ENCODE measurements at regions not wholly inside any gene's neighbourhood (a gene's known extent, or its start where the extent isn't known, plus 50 kb on each side); places are given as distances from the start of the nearest gene placed in this dataset.

GRCh38 chr11:69994810-69995209 lies 83.3 kb upstream of the ANO1 start:
- no peak overlapping the region for H3K4me3 ChIP-seq (ENCODE audit: low read length)
- no peaks in the 10 kb centered on the region for H3K9me3 ChIP-seq (ENCODE audit: control insufficient read depth, low read length)
- H3K36me3 ChIP-seq (ENCODE audit: control insufficient read depth, insufficient read depth, low read length): no peaks in the 10 kb centered on the region
- H3K9ac ChIP-seq (ENCODE audit: low read length): no peak overlapping the region
- peaks cover 64% of the 10 kb centered on the region for H3K4me1 ChIP-seq (ENCODE audit: control insufficient read depth, insufficient read depth, low read length)
- H3K27me3 ChIP-seq (ENCODE audit: control insufficient read depth, insufficient read depth, low read length): no peaks in the 10 kb centered on the region

GRCh38 chr11:69995697-69996096 lies 82.4 kb upstream of the ANO1 start:
- H3K4me1 ChIP-seq (ENCODE audit: control insufficient read depth, insufficient read depth, low read length): peaks cover 68% of the 10 kb centered on the region
- H3K27me3 ChIP-seq (ENCODE audit: control insufficient read depth, insufficient read depth, low read length): no peaks in the 10 kb centered on the region
- H3K4me3 ChIP-seq (ENCODE audit: low read length): no peak overlapping the region
- H3K36me3 ChIP-seq (ENCODE audit: control insufficient read depth, insufficient read depth, low read length): no peaks in the 10 kb centered on the region
- no peak overlapping the region for H3K9ac ChIP-seq (ENCODE audit: low read length)
- no peaks in the 10 kb centered on the region for H3K9me3 ChIP-seq (ENCODE audit: control insufficient read depth, low read length)

GRCh38 chr11:69996451-69996850 lies 81.7 kb upstream of the ANO1 start:
- Histone ChIP-seq H3K9ac (ENCODE audit: low read length) (no peak overlapping the region), H3K27me3 (ENCODE audit: control insufficient read depth, insufficient read depth, low read length) (no peaks in the 10 kb centered on the region), H3K4me1 (ENCODE audit: control insufficient read depth, insufficient read depth, low read length) (peaks cover 69% of the 10 kb centered on the region), H3K9me3 (ENCODE audit: control insufficient read depth, low read length) (no peaks in the 10 kb centered on the region), H3K36me3 (ENCODE audit: control insufficient read depth, insufficient read depth, low read length) (no peaks in the 10 kb centered on the region), H3K4me3 (ENCODE audit: low read length) (no peak overlapping the region)

GRCh38 chr11:69997352-69997751 lies 80.8 kb upstream of the ANO1 start:
- Histone ChIP-seq H3K4me1 (ENCODE audit: control insufficient read depth, insufficient read depth, low read length) (peaks cover 66% of the 10 kb centered on the region), H3K4me3 (ENCODE audit: low read length) (no peak overlapping the region), H3K9ac (ENCODE audit: low read length) (no peak overlapping the region), H3K9me3 (ENCODE audit: control insufficient read depth, low read length) (no peaks in the 10 kb centered on the region), H3K36me3 (ENCODE audit: control insufficient read depth, insufficient read depth, low read length) (no peaks in the 10 kb centered on the region), H3K27me3 (ENCODE audit: control insufficient read depth, insufficient read depth, low read length) (no peaks in the 10 kb centered on the region)

DNA sequence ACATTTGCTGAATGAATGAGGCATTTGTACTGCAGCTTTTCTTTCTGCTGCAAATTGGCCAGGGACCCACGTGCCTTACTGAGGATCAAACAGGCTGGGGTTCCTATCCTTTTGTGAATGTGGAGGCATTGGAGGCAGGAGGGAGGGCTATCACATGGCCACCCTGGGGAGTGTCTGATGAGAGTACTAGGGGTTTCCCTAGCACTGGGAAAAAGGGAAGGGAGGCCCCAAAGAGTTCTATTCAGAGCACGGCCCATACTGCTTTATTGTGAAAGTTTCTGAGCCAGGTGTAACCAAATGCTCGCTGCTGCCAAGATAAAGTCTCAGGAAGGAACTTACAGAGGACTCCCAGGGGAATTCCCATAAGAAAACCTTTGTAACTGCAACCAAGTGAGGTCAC lies 78.4 kb upstream of the ANO1 start:
- H3K9ac ChIP-seq (ENCODE audit: low read length): no peak overlapping the region
- no peaks in the 10 kb centered on the region for H3K9me3 ChIP-seq (ENCODE audit: control insufficient read depth, low read length)
- no peak overlapping the region for H3K4me3 ChIP-seq (ENCODE audit: low read length)
- H3K27me3 ChIP-seq (ENCODE audit: control insufficient read depth, insufficient read depth, low read length): no peaks in the 10 kb centered on the region
- peaks cover 43% of the 10 kb centered on the region for H3K4me1 ChIP-seq (ENCODE audit: control insufficient read depth, insufficient read depth, low read length)
- no peaks in the 10 kb centered on the region for H3K36me3 ChIP-seq (ENCODE audit: control insufficient read depth, insufficient read depth, low read length)

DNA sequence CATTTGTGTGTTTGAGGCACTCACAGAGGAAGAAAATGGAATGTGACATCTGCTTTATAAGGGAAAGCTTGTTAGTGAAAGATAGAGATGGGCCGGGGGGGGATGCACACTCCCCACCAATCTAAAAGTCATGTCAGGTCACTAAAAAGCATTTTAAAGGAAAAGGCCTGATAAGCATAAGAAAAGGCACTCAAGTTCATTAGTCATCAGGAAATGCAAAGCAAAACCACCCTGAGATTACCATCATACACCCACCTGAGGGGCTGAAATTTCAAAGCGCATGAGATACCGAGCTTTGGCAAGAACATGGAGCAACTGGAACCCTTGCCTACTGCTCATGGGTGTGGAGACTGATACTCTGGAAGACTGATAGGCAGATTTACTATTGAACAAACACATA lies 77.9 kb upstream of the ANO1 start:
- no peaks in the 10 kb centered on the region for H3K9me3 ChIP-seq (ENCODE audit: control insufficient read depth, low read length)
- H3K36me3 ChIP-seq (ENCODE audit: control insufficient read depth, insufficient read depth, low read length): no peaks in the 10 kb centered on the region
- no peak overlapping the region for H3K9ac ChIP-seq (ENCODE audit: low read length)
- H3K27me3 ChIP-seq (ENCODE audit: control insufficient read depth, insufficient read depth, low read length): no peaks in the 10 kb centered on the region
- H3K4me3 ChIP-seq (ENCODE audit: low read length): no peak overlapping the region
- H3K4me1 ChIP-seq (ENCODE audit: control insufficient read depth, insufficient read depth, low read length): peaks cover 41% of the 10 kb centered on the region

DNA sequence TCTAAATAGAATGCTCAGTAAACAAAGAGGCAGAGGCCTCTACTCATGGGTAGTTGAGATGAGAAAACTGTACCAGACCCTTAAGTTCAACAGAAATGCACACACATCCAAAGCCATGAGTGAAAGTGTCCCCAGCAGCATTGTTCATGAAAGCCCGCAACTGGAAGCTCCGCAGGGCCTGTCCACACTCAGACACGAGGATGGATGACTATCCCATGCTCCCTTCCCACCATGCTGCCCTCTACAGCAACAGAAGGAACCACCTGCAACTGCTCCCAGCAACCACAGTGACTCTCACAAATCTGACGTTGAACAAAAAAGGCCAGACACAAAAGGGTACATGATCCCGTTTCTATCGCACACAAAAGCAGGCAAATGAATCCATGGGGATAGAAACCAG lies 76.9 kb upstream of the ANO1 start:
- Histone ChIP-seq H3K4me3 (ENCODE audit: low read length) (no peak overlapping the region), H3K4me1 (ENCODE audit: control insufficient read depth, insufficient read depth, low read length) (peaks cover 35% of the 10 kb centered on the region), H3K9me3 (ENCODE audit: control insufficient read depth, low read length) (no peaks in the 10 kb centered on the region), H3K36me3 (ENCODE audit: control insufficient read depth, insufficient read depth, low read length) (no peaks in the 10 kb centered on the region), H3K27me3 (ENCODE audit: control insufficient read depth, insufficient read depth, low read length) (no peaks in the 10 kb centered on the region), H3K9ac (ENCODE audit: low read length) (no peak overlapping the region)

DNA sequence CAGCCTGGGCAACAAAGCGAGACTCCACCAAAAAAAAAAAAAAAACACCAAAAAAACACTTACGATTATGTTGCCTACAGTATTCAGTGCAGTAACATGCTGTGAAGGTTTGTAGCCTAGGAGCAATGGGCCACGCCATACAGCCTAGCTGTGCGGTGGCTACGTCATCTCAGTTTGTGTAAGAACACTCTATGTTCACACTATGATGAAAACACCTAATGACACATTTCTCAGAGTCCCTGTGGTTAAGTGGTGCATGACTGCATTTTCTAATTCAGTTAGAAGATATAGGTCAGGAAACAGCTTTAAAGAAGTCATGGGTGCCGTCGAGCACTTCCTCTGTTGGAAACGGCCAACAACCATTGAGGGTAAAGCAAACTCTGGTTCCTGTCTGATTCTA lies 75.7 kb upstream of the ANO1 start:
- no peak overlapping the region for H3K4me3 ChIP-seq (ENCODE audit: low read length)
- H3K4me1 ChIP-seq (ENCODE audit: control insufficient read depth, insufficient read depth, low read length): peaks cover 30% of the 10 kb centered on the region
- no peaks in the 10 kb centered on the region for H3K9me3 ChIP-seq (ENCODE audit: control insufficient read depth, low read length)
- no peak overlapping the region for H3K9ac ChIP-seq (ENCODE audit: low read length)
- H3K27me3 ChIP-seq (ENCODE audit: control insufficient read depth, insufficient read depth, low read length): no peaks in the 10 kb centered on the region
- H3K36me3 ChIP-seq (ENCODE audit: control insufficient read depth, insufficient read depth, low read length): no peaks in the 10 kb centered on the region

- Histone ChIP-seq H3K36me3 (ENCODE audit: control insufficient read depth, insufficient read depth, low read length) (no peaks in the 10 kb centered on the region), H3K9me3 (ENCODE audit: control insufficient read depth, low read length) (no peaks in the 10 kb centered on the region), H3K27me3 (ENCODE audit: control insufficient read depth, insufficient read depth, low read length) (no peaks in the 10 kb centered on the region), H3K4me1 (ENCODE audit: control insufficient read depth, insufficient read depth, low read length) (peaks cover 17% of the 10 kb centered on the region), H3K9ac (ENCODE audit: low read length) (no peak overlapping the region), H3K4me3 (ENCODE audit: low read length) (no peak overlapping the region)
Measured at GRCh38 chr11:70005107-70005818, 72.9 kb upstream of the ANO1 start.

DNA sequence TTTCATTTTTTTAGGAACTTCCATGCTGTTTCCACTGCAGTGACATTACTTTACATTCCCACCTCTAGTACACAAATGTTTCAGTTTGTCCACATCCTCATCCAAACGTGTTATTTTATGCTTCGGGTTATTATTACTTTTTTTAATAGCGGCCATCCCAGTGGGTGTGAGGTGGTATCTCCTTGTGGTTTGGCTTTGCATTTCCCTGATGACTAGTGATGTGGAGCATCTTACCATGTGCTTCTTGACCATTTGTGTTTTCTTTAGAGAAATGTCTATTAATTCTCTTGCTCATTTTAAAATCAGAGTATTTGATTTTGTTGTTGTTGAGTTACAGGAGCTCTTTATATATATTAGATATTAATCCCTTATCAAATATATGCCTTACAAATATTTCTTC lies 70.3 kb upstream of the ANO1 start:
- H3K9ac ChIP-seq (ENCODE audit: low read length): no peak overlapping the region
- H3K4me1 ChIP-seq (ENCODE audit: control insufficient read depth, insufficient read depth, low read length): no peaks in the 10 kb centered on the region
- H3K4me3 ChIP-seq (ENCODE audit: low read length): no peak overlapping the region

GRCh38 chr11:70010774-70011173 lies 67.3 kb upstream of the ANO1 start:
- Histone ChIP-seq H3K27me3 (ENCODE audit: control insufficient read depth, insufficient read depth, low read length) (no peaks in the 10 kb centered on the region), H3K9me3 (ENCODE audit: control insufficient read depth, low read length) (no peaks in the 10 kb centered on the region), H3K9ac (ENCODE audit: low read length) (no peak overlapping the region), H3K36me3 (ENCODE audit: control insufficient read depth, insufficient read depth, low read length) (no peaks in the 10 kb centered on the region), H3K4me1 (ENCODE audit: control insufficient read depth, insufficient read depth, low read length) (no peaks in the 10 kb centered on the region), H3K4me3 (ENCODE audit: low read length) (no peak overlapping the region)

More for the DNA sequence above, 70.3 kb upstream of the ANO1 start:
- no peaks in the 10 kb centered on the region for H3K9me3 ChIP-seq (ENCODE audit: control insufficient read depth, low read length)
- no peaks in the 10 kb centered on the region for H3K27me3 ChIP-seq (ENCODE audit: control insufficient read depth, insufficient read depth, low read length)
- no peaks in the 10 kb centered on the region for H3K36me3 ChIP-seq (ENCODE audit: control insufficient read depth, insufficient read depth, low read length)

- H3K27me3 ChIP-seq (ENCODE audit: control insufficient read depth, insufficient read depth, low read length): no peaks in the 10 kb centered on the region
- H3K36me3 ChIP-seq (ENCODE audit: control insufficient read depth, insufficient read depth, low read length): no peaks in the 10 kb centered on the region
- no peak overlapping the region for H3K4me3 ChIP-seq (ENCODE audit: low read length)
- H3K4me1 ChIP-seq (ENCODE audit: control insufficient read depth, insufficient read depth, low read length): no peaks in the 10 kb centered on the region
- H3K9ac ChIP-seq (ENCODE audit: low read length): no peak overlapping the region
- no peaks in the 10 kb centered on the region for H3K9me3 ChIP-seq (ENCODE audit: control insufficient read depth, low read length)
Measured at GRCh38 chr11:70012134-70012733, 65.9 kb upstream of the ANO1 start.
